DND-41 (cell line): ENCODE measurements at regions not wholly inside any gene's neighbourhood (a gene's known extent, or its start where the extent isn't known, plus 50 kb on each side); places are given as distances from the start of the nearest gene placed in this dataset.

Source experiments
- ATAC-seq: fragments of 200-7000 bp; cut with Tn5 transposase; 3 replicates; pipeline ENCODE4 v1.9.1; 2021; ENCODE audit warnings: low read depth; ENCODE audit not compliant: insufficient read depth
- DNase-seq: peaks from one replicate; pipeline ENCODE4 v3.0.0-alpha.2; 2020
- H2AFZ ChIP-seq: 2 replicates; pipeline ENCODE4 v1.6.0; 2012; ENCODE audit warnings: low read depth, low read length
- H3K27ac ChIP-seq: 2 replicates; pipeline ENCODE4 v1.5.1; 2012; ENCODE audit warnings: low read length, inconsistent platforms
- H3K27me3 ChIP-seq: fragments of 200-600 bp; sonication (generic); 2 replicates; pipeline ENCODE4 v1.6.0; 2012; ENCODE audit warnings: low read length, mild to moderate bottlenecking, inconsistent platforms; ENCODE audit not compliant: insufficient read depth, poor library complexity
- H3K36me3 ChIP-seq: 2 replicates; pipeline ENCODE4 v1.5.1; 2012; ENCODE audit warnings: low read length, inconsistent platforms; ENCODE audit not compliant: insufficient read depth
- H3K4me1 ChIP-seq: 2 replicates; pipeline ENCODE4 v1.5.1; 2012; ENCODE audit warnings: mild to moderate bottlenecking, low read length; ENCODE audit not compliant: insufficient read depth
- H3K4me2 ChIP-seq: 2 replicates; pipeline ENCODE4 v1.6.0; 2012; ENCODE audit warnings: mild to moderate bottlenecking, moderate library complexity, low read length, inconsistent platforms; ENCODE audit not compliant: insufficient read depth
- H3K4me3 ChIP-seq, 2 experiments: fragments of 200-600 bp in 1 of 2; shearing (Covaris generic) in 1 of 2; 2 replicates each; pipeline ENCODE4 v1.5.1; 2012 to 2016; ENCODE audit warnings: inconsistent platforms in 2 of 2, low read length in 2 of 2, mild to moderate bottlenecking in 2 of 2, low read depth in 1 of 2, moderate library complexity in 1 of 2
- H3K79me2 ChIP-seq: 2 replicates; pipeline ENCODE4 v1.6.0; 2012; ENCODE audit warnings: low read length, inconsistent platforms; ENCODE audit not compliant: insufficient read depth
- H3K9ac ChIP-seq: 2 replicates; pipeline ENCODE4 v1.6.0; 2012; ENCODE audit warnings: low read depth, mild to moderate bottlenecking, inconsistent platforms, low read length, moderate library complexity
- H3K9me3 ChIP-seq: 2 replicates; pipeline ENCODE4 v1.5.1; 2012; ENCODE audit warnings: low read length, moderate library complexity, mild to moderate bottlenecking, inconsistent platforms; ENCODE audit not compliant: insufficient read depth, severe bottlenecking
- H4K20me1 ChIP-seq: 2 replicates; pipeline ENCODE4 v1.6.0; 2012; ENCODE audit warnings: low read length; ENCODE audit not compliant: insufficient read depth
- CTCF ChIP-seq: IDR thresholded peaks from 2 replicates; pipeline ENCODE4 v1.5.1; 2012; ENCODE audit warnings: borderline replicate concordance, low read length, moderate library complexity, mild to moderate bottlenecking; ENCODE audit not compliant: poor library complexity, severe bottlenecking; ENCODE audit errors: extremely low read depth
- EZH2 ChIP-seq: IDR thresholded peaks from 3 replicates; pipeline ENCODE4 v1.6.1; 2012; ENCODE audit warnings: borderline replicate concordance, low read depth, mild to moderate bottlenecking, moderate library complexity, low read length, inconsistent platforms; ENCODE audit not compliant: severe bottlenecking

GRCh38 chr4:62896721-62897120 is 1512.5 kb downstream of the TECRL start:
- ATAC-seq = no peak
- Histone ChIP-seq H3K27ac (no peak overlapping the region), H3K79me2 (no peaks in the 10 kb centered on the region), H3K9me3 (peaks cover 14% of the 10 kb centered on the region), H3K4me1 (no peaks in the 10 kb centered on the region), H3K4me3 (no peak overlapping the region), H3K4me2 (no peak overlapping the region), H3K9ac (no peak overlapping the region), H3K27me3 (no peaks in the 10 kb centered on the region), H4K20me1 (no peaks in the 10 kb centered on the region), H2AFZ (no peak overlapping the region), H3K36me3 (no peaks in the 10 kb centered on the region)
- TF ChIP-seq EZH2 = no peak
- TF ChIP-seq CTCF = no peak
- no peak for DNase-seq

GRCh38 chr4:62881901-62882300 is 1527.3 kb downstream of the TECRL start:
- Histone ChIP-seq H3K4me1 (no peaks in the 10 kb centered on the region), H4K20me1 (no peaks in the 10 kb centered on the region), H3K9ac (no peak overlapping the region), H3K4me2 (no peak overlapping the region), H3K79me2 (no peaks in the 10 kb centered on the region), H3K27me3 (no peaks in the 10 kb centered on the region), H3K4me3 (no peak overlapping the region), H3K27ac (no peak overlapping the region), H3K9me3 (no peaks in the 10 kb centered on the region), H3K36me3 (no peaks in the 10 kb centered on the region), H2AFZ (no peak overlapping the region)
- DNase-seq = no peak
- no peak for ATAC-seq
- no peak for TF ChIP-seq CTCF
- TF ChIP-seq EZH2 = no peak

GRCh38 chr4:62881210-62881609 is 1528.0 kb downstream of the TECRL start:
- H3K4me1 ChIP-seq = no peaks in the 10 kb centered on the region

More at GRCh38 chr4:62881210-62881609, 1528.0 kb downstream of the TECRL start:
- TF ChIP-seq EZH2 = no peak
- TF ChIP-seq CTCF = no peak
- Histone ChIP-seq H3K4me3 (no peak overlapping the region), H3K36me3 (no peaks in the 10 kb centered on the region), H3K9ac (no peak overlapping the region), H3K4me2 (no peak overlapping the region), H2AFZ (no peak overlapping the region), H4K20me1 (no peaks in the 10 kb centered on the region), H3K27ac (no peak overlapping the region), H3K27me3 (no peaks in the 10 kb centered on the region), H3K79me2 (no peaks in the 10 kb centered on the region), H3K9me3 (no peaks in the 10 kb centered on the region)
- DNase-seq (no peak), ATAC-seq (no peak)
